GM23248 (cell line): ENCODE measurements at regions not wholly inside any gene's neighbourhood (a gene's known extent, or its start where the extent isn't known, plus 50 kb on each side); places are given as distances from the start of the nearest gene placed in this dataset.

Experiments used
- DNase-seq: peaks from one replicate; pipeline ENCODE4 v3.0.0-alpha.2; 2015
- H2AFZ ChIP-seq: fragments of 200-600 bp; sonication (generic); 2 replicates; pipeline ENCODE4 v1.6.1; 2016; ENCODE audit warnings: antibody characterized with exemption
- H3F3A ChIP-seq: fragments of 200-600 bp; sonication (generic); 2 replicates; pipeline ENCODE4 v1.6.1; 2016; ENCODE audit warnings: mild to moderate bottlenecking, antibody characterized with exemption, mixed run types; ENCODE audit not compliant: insufficient read depth
- H3K27ac ChIP-seq: fragments of 200-600 bp; sonication (generic); 2 replicates; pipeline ENCODE4 v1.5.1; 2016; ENCODE audit warnings: mild to moderate bottlenecking
- H3K27me3 ChIP-seq: fragments of 200-600 bp; sonication (generic); replicated peaks from 2 replicates; pipeline ENCODE4 v1.6.1; 2016; ENCODE audit warnings: mild to moderate bottlenecking; ENCODE audit not compliant: insufficient read depth
- H3K36me3 ChIP-seq: fragments of 200-600 bp; sonication (generic); 2 replicates; pipeline ENCODE4 v1.6.1; 2016; ENCODE audit warnings: low read depth, mild to moderate bottlenecking
- H3K4me1 ChIP-seq: fragments of 200-600 bp; sonication (generic); 2 replicates; pipeline ENCODE4 v1.6.1; 2016; ENCODE audit warnings: mild to moderate bottlenecking; ENCODE audit not compliant: insufficient read depth
- H3K4me2 ChIP-seq: fragments of 200-600 bp; sonication (generic); one replicate; pipeline ENCODE4 v1.6.1; 2016; ENCODE audit warnings: mild to moderate bottlenecking; ENCODE audit not compliant: unreplicated experiment
- H3K4me3 ChIP-seq: fragments of 200-600 bp; sonication (generic); 2 replicates; pipeline ENCODE4 v1.5.1; 2016; ENCODE audit warnings: mild to moderate bottlenecking
- H3K79me2 ChIP-seq: fragments of 200-600 bp; sonication (generic); 2 replicates; pipeline ENCODE4 v1.6.1; 2016; ENCODE audit warnings: mild to moderate bottlenecking; ENCODE audit not compliant: insufficient read depth
- H3K9ac ChIP-seq: fragments of 200-600 bp; sonication (generic); 2 replicates; pipeline ENCODE4 v1.6.1; 2016; ENCODE audit warnings: mild to moderate bottlenecking
- H3K9me2 ChIP-seq: fragments of 200-600 bp; sonication (generic); 2 replicates; pipeline ENCODE4 v1.6.1; 2016; ENCODE audit warnings: mixed run types, mild to moderate bottlenecking, moderate library complexity; ENCODE audit not compliant: insufficient read depth
- H3K9me3 ChIP-seq: fragments of 200-600 bp; sonication (generic); one replicate; pipeline ENCODE4 v1.6.1; 2017; ENCODE audit warnings: low read depth
- H4K20me1 ChIP-seq: fragments of 200-600 bp; sonication (generic); 2 replicates; pipeline ENCODE4 v1.6.0; 2016; ENCODE audit not compliant: insufficient read depth
- EZH2 ChIP-seq: fragments of 200-600 bp; sonication (generic); IDR thresholded peaks from 2 replicates; pipeline ENCODE4 v1.6.1; 2018; ENCODE audit warnings: antibody characterized with exemption, mild to moderate bottlenecking; ENCODE audit not compliant: insufficient read depth, poor library complexity, severe bottlenecking
- EZH2phosphoT487 ChIP-seq: fragments of 200-600 bp; sonication (generic); IDR thresholded peaks from 2 replicates; pipeline ENCODE4 v1.6.1; 2018; ENCODE audit warnings: antibody characterized with exemption, moderate library complexity, mild to moderate bottlenecking, low read depth; ENCODE audit not compliant: insufficient read depth
- WGBS, 2 experiments: methylation state at CpG; one replicate each; pipeline ENCODE4 v1.1.6; 2015 to 2017; ENCODE audit warnings: low lambda C conversion rate in 2 of 2, low coverage in 1 of 2; ENCODE audit errors: missing lambda C conversion rate in 2 of 2; 5-methylcytosine and 5-hydroxymethylcytosine counted together
- in situ Hi-C: fragments of 300-500 bp; cut with MboI; formaldehyde crosslinking; loops from 2 replicates; pipeline ENCODE4 v1.15.0; 2020

DNA sequence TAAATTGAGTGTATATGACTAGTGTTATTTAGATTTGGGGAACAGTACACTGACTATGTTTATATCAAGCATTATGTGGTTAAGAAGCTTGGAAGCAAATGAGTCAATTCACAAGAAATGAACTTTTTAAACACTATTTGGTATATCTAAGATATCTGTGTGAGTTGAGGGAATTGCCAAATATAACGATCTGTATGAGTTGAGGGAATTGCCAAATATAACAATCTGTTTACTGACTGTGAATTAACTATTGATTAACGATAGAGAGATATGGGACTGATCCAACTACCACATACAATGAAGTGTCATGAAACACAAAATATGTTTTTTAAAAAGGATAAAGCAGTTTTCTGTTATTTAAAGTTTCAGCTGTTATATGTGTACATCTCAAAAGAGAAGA is 301.4 kb downstream of the TENT4A start:
- no peak overlapping the region for H2AFZ ChIP-seq
- TF ChIP-seq EZH2phosphoT487 (no peak), EZH2 (no peak)
- 0 out of 2 replicates have a peak, but pooled peaks cover 4% of the 10 kb centered on the region for H3K9me2 ChIP-seq
- H3K4me1 ChIP-seq = no peaks in the 10 kb centered on the region
- no peaks in the 10 kb centered on the region for H3K9me3 ChIP-seq
- H3K9ac ChIP-seq = no peak overlapping the region
- WGBS, 2 experiments = 10 to 16% methylated on average over 2 of the region's 2 CpGs
- H3K4me2 ChIP-seq = no peak overlapping the region
- no peaks in the 10 kb centered on the region for H3K27me3 ChIP-seq
- no peak overlapping the region for H3K4me3 ChIP-seq
- no peak overlapping the region for H3K27ac ChIP-seq
- DNase-seq = no peak
- in situ Hi-C loops = no loop called here
- H3K36me3 ChIP-seq = no peaks in the 10 kb centered on the region
- no peaks in the 10 kb centered on the region for H4K20me1 ChIP-seq
- H3K79me2 ChIP-seq = no peaks in the 10 kb centered on the region
- no peaks in the 10 kb centered on the region for H3F3A ChIP-seq

DNA sequence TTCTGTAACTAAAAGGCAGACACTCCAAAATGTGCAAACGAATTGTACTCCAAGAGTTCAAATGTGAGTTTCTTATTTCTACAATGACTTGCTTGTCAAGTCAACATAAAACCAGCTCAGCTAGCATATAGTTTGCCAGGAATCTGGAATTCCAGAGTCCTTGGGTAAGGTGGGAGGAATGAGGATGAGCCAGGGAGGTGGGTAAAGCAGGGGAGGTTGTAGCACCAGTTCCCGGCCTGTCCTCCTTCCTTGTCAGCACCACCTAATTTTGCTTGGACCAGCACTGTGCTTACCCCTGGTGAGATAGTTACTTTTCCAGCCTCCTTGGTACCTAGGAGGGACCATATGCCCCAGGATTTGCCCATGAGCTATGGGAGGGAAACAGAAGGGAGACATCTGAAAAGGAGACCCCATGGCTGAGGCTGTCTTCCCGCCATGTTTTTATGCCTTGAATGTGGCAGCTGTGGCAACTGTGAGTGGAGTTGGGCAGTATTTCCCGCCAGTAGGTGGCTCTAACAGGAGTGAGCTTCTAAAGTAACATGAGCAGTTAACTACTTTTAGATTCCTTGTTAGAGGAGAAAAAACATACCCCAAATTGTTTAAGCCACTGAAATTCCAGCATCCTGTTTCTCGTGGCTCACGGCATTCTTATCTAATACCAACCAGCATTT is 302.5 kb downstream of the TENT4A start:
- WGBS, 2 experiments = 31 to 32% methylated on average over 6 of the region's 6 CpGs
- no peak overlapping the region for H3K9ac ChIP-seq
- TF ChIP-seq EZH2phosphoT487 (no peak), EZH2 (no peak)
- H3K9me2 ChIP-seq = 0 out of 2 replicates have a peak, but pooled peaks cover 4% of the 10 kb centered on the region
- no peaks in the 10 kb centered on the region for H3K4me1 ChIP-seq
- DNase-seq = no peak
- H2AFZ ChIP-seq = no peak overlapping the region
- no peaks in the 10 kb centered on the region for H3K79me2 ChIP-seq
- H3K4me2 ChIP-seq = no peak overlapping the region
- H3F3A ChIP-seq = no peaks in the 10 kb centered on the region
- H3K4me3 ChIP-seq = no peak overlapping the region
- no peak overlapping the region for H3K27ac ChIP-seq
- in situ Hi-C loops = no loop called here
- no peaks in the 10 kb centered on the region for H4K20me1 ChIP-seq
- H3K9me3 ChIP-seq = no peaks in the 10 kb centered on the region
- no peaks in the 10 kb centered on the region for H3K36me3 ChIP-seq
- no peaks in the 10 kb centered on the region for H3K27me3 ChIP-seq

DNA sequence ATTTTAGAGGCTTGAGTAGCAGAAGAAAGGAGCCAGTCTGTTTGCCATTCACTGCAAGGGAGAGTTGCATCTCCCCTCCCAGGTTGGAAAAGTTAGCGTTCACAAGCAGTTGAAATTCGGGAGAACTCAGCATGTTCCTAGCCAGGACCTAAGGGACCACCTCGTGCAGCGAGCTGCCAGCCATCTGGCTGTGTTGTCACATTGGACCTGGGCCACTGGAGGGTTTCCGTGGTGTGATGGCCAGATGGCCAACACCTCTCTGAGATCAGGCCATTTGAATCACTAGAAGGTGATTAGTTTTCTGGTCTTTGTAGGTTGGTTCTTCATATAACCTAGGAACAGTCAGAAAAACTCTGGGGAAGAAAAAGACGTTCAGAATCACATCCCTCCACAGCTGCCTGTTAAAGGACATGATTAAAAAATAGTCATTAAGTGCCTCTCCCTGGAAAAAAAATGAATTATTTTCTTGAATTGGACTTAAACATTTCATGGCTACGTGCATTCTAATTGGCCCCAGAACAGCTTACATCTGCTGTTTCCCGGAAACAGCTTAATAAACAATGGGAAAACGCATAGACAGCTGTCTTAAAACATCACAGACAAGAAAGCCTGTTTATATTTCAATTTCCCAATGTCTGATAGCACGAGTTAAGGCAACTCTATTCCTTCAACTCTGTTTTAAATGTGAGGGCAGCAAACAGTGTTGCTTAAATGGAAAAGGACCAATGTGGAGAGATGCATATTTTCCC is 303.9 kb downstream of the TENT4A start:
- DNase-seq = no peak
- no peak overlapping the region for H3K27ac ChIP-seq
- H3K79me2 ChIP-seq = no peaks in the 10 kb centered on the region
- in situ Hi-C loops = no loop called here
- TF ChIP-seq EZH2phosphoT487 (no peak), EZH2 (no peak)
- H3F3A ChIP-seq = no peaks in the 10 kb centered on the region
- H3K4me1 ChIP-seq = no peaks in the 10 kb centered on the region
- H3K27me3 ChIP-seq = no peaks in the 10 kb centered on the region
- no peak overlapping the region for H3K4me2 ChIP-seq
- no peak overlapping the region for H2AFZ ChIP-seq
- WGBS, 2 experiments = 6 to 7% methylated on average over 10 of the region's 10 CpGs
- H3K9me3 ChIP-seq = no peaks in the 10 kb centered on the region
- H4K20me1 ChIP-seq = no peaks in the 10 kb centered on the region
- H3K9me2 ChIP-seq = 0 out of 2 replicates have a peak, but pooled peaks cover 4% of the 10 kb centered on the region
- H3K9ac ChIP-seq = no peak overlapping the region
- H3K36me3 ChIP-seq = no peaks in the 10 kb centered on the region
- no peak overlapping the region for H3K4me3 ChIP-seq

DNA sequence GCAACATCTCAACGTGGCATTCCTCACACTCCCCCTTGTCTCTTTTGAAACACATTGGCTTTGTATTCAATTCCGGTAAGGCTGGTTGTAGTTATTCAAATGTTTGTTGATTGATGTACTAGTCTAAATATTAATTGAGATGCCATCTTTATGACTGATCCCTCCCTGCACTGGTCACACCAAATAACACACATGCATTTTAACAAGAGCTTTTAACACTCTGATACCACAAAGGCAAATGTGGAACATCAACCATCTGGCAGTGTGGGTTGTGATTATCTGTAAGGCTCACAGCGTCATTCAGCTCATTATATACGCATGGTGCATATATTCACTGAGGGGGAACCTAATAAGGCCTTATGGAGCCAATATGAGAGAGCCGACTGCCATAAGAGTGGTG is 305.0 kb downstream of the TENT4A start:
- no peaks in the 10 kb centered on the region for H4K20me1 ChIP-seq
- H3K4me3 ChIP-seq = no peak overlapping the region
- no peaks in the 10 kb centered on the region for H3K9me2 ChIP-seq
- no peak overlapping the region for H3K27ac ChIP-seq
- no peak overlapping the region for H3K4me2 ChIP-seq
- in situ Hi-C loops = no loop called here
- TF ChIP-seq EZH2phosphoT487 (no peak), EZH2 (no peak)
- H3K27me3 ChIP-seq = no peaks in the 10 kb centered on the region
- 8 to 14% methylated on average over 5 of the region's 5 CpGs for WGBS, 2 experiments
- no peaks in the 10 kb centered on the region for H3K36me3 ChIP-seq
- H3K4me1 ChIP-seq = no peaks in the 10 kb centered on the region
- no peak for DNase-seq
- no peaks in the 10 kb centered on the region for H3K9me3 ChIP-seq
- H3K79me2 ChIP-seq = no peaks in the 10 kb centered on the region
- no peaks in the 10 kb centered on the region for H3F3A ChIP-seq
- H2AFZ ChIP-seq = no peak overlapping the region
- H3K9ac ChIP-seq = no peak overlapping the region
